Endometrium (tissue), 2 donors: ENCODE measurements at regions not wholly inside any gene's neighbourhood (a gene's known extent, or its start where the extent isn't known, plus 50 kb on each side); places are given as distances from the start of the nearest gene placed in this dataset.

ENCODE experiments used
- FAIRE-seq: peaks from 2 replicates; lab custom pipeline; 2012; peaks lifted over from hg19 to GRCh38; lab: Jason Lieb, UNC
- donor health status: control.
- donor health status: control.

DNA sequence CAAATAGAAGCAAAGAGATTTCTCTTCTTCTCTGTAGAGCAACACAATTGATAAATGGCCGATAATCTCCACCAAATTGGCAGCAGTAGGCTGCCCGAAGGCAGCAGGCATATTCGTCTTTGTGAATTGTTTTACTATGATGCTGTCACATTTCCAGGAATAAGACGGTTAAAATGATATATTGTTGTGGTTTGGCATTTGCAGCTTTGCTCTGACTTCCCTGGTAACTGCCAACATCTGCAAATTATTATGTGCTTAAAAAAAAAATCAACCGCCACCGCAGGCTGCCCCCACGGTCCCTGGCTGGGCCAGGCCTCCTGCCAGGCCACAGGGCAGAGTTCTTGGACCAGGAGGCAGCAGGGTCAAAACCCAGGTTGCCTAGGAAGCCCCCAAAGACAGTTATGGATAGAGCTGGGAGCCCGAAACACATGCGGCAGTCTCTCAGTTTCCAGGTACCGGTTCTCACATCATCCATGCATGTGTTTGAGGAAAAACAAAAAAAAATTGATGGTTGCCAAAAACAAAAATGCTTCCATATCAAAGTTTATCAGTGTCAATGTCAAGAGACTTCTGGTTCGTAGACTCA lies 179.3 kb downstream of the ETS2 start:
- peak; percentile 51 for FAIRE-seq

- FAIRE-seq, result no peak
Observed at GRCh38 chr21:38984568-38984967, 178.8 kb downstream of the ETS2 start.

GRCh38 chr21:38983560-38983959 lies 177.8 kb downstream of the ETS2 start:
- no peak for FAIRE-seq

- FAIRE-seq, result no peak
Observed at GRCh38 chr21:38982804-38983203, 177.1 kb downstream of the ETS2 start.

GRCh38 chr21:38982096-38982495 lies 176.4 kb downstream of the ETS2 start:
- FAIRE-seq, result no peak

- FAIRE-seq, result no peak
Observed at GRCh38 chr21:38980416-38981313, 174.9 kb downstream of the ETS2 start.

DNA sequence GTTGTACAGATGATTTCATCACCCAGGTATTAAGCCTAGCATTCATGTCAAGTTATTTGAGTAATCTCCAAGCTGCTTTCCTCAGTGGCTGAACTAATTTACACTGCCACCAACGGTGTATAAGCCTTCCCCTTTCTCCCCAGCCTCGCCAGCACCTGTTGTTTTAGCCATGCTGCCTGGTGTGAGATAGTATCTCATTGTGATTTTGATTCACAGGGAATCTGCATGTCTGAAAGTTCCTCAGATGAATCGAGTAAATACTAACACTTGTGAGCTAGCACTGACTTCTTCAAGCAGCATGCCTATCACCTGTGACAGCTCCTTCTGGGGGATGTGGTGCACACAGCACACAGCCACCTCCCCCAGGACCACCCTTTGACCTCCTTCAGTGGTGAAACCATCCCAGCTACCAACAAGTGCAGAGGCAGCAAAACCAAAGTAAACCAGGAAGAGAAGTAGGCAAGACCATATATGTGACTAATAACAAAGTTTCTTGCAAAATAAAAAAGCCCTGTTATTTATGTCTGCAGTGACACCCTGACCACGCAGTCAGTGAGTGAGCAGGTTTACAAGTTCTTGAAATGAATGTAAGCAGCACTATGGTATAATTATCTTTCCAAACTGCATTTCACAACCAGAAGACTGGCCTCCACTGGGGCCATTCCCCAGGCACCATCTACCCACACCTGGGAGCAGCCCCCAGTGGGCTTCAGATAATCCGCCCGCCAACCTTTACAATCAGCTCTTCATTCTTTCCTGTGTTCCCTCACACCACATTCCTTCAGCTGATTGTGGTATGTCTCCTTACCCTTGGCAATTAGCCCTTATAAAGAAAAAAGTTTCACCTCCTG lies 173.8 kb downstream of the ETS2 start:
- no peak for FAIRE-seq

DNA sequence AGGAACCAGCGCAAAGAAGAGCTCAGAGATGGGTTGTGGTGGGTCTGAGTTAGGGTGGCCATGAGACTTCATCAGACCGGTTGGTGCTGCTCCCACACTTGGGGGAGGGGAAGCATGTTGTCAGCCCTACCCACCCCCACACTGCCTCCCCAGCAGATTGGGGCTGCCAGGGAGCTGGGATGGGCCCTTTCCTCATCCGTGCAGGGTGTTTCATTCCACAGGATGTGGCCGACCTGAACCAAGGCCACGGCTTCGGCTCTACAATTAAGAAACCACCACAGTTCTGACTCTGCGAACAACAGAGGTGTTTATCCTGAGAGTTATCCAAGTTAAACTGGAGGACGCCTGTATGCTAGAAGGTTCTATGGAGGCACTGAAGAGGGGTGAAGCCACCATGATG lies 171.2 kb downstream of the ETS2 start:
- no peak for FAIRE-seq

DNA sequence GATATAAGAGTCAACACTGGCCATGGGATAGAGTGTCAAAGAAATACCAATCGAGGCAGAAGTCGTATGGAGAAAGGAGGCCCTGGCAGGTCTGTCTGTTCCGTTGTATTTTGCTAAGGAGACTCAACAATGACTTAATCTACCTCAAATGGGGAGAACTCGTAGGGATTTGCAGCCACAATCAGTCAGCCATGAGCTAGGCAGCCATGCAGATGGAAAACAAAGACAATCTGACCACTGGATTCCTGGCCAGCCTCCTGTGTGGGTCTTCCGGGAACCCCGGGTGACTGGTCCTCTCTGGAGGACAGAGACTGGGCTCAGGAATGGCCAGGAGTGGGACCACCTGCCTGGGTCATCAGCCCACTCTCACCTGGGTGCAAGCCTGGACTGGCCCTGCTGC lies 167.8 kb downstream of the ETS2 start:
- no peak for FAIRE-seq

- FAIRE-seq, result no peak
Observed at GRCh38 chr21:38972078-38972477, 166.3 kb downstream of the ETS2 start.

DNA sequence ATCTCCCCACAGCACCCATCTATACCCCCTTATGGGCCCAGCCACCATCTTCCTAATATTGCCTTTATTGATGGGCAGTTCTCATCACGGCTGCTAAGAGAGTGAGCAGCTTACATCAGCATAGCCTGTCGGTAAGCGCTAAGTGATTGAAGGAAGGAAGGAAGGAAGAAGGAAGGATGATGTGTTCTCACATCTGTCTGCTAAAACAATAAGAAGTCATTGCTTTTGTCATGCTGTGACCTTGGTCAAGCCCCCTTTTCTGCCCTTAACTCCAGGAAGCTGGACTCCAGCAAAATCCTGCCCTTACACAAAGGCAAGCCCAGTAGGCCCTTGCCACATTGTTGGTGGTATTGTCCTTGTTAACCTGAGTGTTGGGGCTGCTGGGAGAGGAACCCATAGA lies 165.0 kb downstream of the ETS2 start:
- FAIRE-seq, result no peak

DNA sequence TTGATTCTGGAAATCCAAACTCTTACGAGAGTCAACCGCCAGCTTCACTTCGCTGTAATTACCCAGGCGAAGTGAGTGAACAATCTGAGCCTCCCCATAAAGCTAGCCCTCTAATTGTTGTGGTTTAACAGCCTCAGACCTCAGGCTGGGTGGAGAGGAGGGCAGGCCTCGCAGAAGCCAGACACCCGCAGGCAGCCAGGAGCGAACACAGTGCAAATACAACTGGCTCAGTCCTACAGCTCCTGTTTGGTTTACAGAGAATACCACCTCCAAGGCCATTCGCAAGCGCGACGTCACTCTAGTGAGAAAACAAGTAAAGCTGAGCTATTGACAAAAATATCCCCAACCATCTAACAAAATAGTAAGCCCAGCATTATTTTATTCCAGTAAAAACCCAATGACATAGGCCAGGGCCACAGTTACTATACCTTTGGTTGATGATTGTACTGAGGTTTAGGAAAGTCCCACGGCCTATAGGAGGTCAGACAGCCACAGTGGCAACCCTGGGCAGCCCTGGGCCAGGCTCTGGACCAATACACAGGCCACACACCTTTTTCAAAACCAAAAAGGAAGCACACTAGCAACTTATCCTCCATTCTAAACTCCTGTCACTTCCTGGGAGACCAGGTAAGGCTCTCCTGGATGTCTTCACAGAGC lies 163.3 kb downstream of the ETS2 start:
- FAIRE-seq, result no peak

DNA sequence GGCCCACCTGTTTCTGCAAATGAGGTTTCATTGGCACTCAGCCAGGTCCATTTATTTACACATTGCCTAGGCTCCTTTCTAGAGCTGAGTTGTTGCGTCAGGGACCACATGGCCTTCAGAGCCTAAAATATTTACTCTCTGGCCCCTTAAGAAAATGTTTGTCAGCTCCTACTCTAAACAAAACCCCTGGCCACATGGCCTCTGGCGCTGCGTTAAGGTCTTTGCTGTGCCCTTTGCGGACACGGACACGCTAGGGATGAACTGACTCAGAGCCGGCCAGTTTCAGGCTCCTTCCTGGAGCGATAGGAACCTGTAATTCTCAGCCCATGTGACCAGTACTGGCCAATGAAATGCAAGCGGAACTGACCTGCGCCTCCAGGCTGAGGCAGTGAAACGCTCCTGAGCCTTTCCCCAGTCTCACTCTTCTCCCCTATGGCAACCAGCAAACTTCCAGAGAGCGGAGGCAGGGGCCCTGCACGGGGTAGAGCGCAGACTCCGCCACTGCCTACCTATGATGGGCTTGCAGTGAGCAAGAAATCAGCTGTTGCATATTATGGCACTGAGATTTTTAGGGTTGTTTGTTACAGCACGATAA lies 160.3 kb downstream of the ETS2 start:
- no peak for FAIRE-seq

DNA sequence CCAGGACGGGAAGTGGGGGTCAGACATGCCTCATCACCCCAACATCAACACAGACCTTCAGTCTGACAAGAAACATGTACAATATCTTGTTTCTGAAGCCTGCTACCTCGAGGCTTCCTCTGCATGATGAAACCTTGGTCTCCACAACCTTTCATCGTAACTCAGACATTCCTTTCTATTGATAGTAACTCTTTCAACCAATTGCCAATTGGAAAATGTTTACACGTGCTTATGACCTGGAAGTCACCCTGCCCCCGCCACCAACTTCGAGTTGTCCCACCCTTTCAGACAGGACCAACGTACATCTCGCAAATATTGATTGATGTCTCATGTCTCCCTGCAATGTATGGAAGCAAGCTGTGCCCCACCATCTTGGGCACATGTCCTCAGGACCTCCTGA lies 159.5 kb downstream of the ETS2 start:
- FAIRE-seq, result no peak

- no peak for FAIRE-seq
Observed at GRCh38 chr21:38963006-38963405, 157.3 kb downstream of the ETS2 start.

DNA sequence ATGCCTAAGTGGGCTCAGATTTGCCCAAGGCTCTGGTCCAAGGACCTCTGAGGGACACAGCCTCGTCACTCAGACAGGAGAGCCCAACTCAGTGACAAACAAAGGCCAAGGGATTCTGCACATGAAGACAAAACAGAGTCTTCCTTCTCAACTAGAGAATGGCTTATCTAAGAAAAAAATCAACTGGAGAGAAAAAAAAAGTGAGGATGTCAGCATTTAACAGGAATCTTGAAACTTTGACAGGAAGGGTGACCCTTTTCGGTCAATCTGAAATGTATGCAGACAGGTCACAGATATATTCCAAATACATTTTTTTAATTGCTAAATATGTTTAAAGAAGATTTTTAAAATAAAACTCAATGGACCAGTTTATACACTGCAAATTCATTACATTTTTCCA lies 154.5 kb downstream of the ETS2 start:
- FAIRE-seq, result no peak

- no peak for FAIRE-seq
Observed at GRCh38 chr21:38959692-38960061, 153.9 kb downstream of the ETS2 start.

DNA sequence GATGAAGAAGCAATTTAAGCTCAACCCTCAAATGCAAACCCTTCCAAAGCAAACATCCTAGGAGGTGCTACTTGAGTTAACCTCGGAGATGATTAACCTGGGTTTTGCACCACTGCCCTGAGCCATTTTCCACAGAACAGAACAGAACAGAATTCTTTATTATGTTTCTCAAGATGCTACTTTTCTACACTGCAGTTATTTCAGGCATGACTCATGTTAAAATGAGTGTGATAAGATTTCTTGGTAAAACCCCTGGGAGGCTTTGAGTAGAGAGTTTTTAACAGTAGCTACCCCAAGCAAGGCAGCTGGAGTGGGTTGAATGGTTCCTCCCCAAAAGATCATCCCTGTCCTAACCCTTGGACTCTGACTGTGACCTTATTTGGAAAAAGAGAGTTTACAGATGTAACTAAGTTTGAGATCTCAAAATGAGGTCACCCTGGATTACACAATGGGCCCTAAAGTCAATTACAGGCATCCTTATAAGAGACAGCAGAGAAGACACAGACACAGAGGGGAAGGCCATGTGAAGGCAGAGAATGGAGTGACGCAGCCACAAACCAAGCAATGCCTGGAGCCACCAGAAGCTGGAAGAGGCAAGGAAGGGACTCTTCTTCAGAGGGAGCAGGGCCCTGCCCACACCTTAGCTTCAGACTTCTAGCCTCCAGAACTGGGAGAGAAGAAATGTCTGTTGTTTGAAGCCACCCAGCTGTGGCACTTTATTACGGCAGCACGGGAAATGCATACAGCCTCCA lies 153.4 kb downstream of the ETS2 start:
- FAIRE-seq, result peak; percentile 8

DNA sequence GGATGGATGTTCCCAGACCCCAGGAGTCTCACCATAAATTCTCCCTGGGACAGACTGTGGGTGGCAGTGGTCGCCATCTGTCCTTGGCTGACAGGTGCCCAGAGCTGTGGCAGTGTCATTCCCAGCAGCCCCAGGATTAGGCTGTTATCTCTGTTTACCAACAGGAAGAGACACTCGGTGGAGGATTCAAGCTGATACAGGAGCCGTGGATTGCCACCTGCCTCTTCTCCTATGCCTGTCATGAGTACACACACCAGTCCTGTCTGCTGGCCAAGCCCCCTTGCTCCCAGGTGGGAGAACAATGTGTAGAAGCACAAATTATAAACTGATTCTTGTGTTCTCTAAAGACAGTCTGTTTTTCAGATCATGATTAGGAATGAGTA lies 152.6 kb downstream of the ETS2 start:
- FAIRE-seq, result no peak

- FAIRE-seq, result no peak
Observed at GRCh38 chr21:38957575-38958322, 152.0 kb downstream of the ETS2 start.
